Keratinocyte (primary cell): ENCODE measurements at regions not wholly inside any gene's neighbourhood (a gene's known extent, or its start where the extent isn't known, plus 50 kb on each side); places are given as distances from the start of the nearest gene placed in this dataset.

ENCODE experiments used
- DNase-seq: peaks from one replicate; pipeline ENCODE4 v3.0.0-alpha.2; 2011; ENCODE audit warnings: low read depth, missing footprints, low spot score
- FAIRE-seq: peaks from 2 replicates; lab custom pipeline; 2011; peaks lifted over from hg19 to GRCh38; lab: Jason Lieb, UNC
- H2AFZ ChIP-seq: 2 replicates; pipeline ENCODE4 v1.6.0; 2012; ENCODE audit warnings: low read length, control low read depth, inconsistent platforms; ENCODE audit not compliant: control insufficient read depth
- H3K27ac ChIP-seq: 2 replicates; pipeline ENCODE4 v1.5.1; 2011; ENCODE audit warnings: low read length; ENCODE audit not compliant: control insufficient read depth, insufficient read depth
- H3K27me3 ChIP-seq: 3 replicates; pipeline ENCODE4 v1.6.0; 2011; ENCODE audit warnings: low read length; ENCODE audit not compliant: control insufficient read depth, insufficient read depth; ENCODE audit errors: extremely low read depth
- H3K36me3 ChIP-seq, 2 experiments: 2 replicates in 1 of 2; 3 replicates in 1 of 2; pipeline ENCODE4 v1.5.1; 2011; ENCODE audit warnings: low read length in 2 of 2, mild to moderate bottlenecking in 1 of 2; ENCODE audit not compliant: control insufficient read depth in 2 of 2, insufficient read depth in 2 of 2; ENCODE audit errors: extremely low read depth in 1 of 2
- H3K4me1 ChIP-seq: 3 replicates; pipeline ENCODE4 v1.5.1; 2011; ENCODE audit warnings: low read length; ENCODE audit not compliant: control insufficient read depth, insufficient read depth; ENCODE audit errors: extremely low read depth
- H3K4me2 ChIP-seq: 3 replicates; pipeline ENCODE4 v1.6.0; 2011; ENCODE audit warnings: low read depth, low read length; ENCODE audit not compliant: control insufficient read depth, insufficient read depth; ENCODE audit errors: extremely low read depth
- H3K4me3 ChIP-seq, 3 experiments: fragments of 200-600 bp in 1 of 3; sonication (generic) in 1 of 3; 2 replicates in 2 of 3; 3 replicates in 1 of 3; pipeline ENCODE4 v1.5.1; 2011 to 2016; ENCODE audit warnings: low read length in 3 of 3, mild to moderate bottlenecking in 3 of 3, control low read depth in 2 of 3, inconsistent platforms in 1 of 3, low read depth in 1 of 3, mixed read lengths in 1 of 3, mixed run types in 1 of 3, moderate library complexity in 1 of 3; ENCODE audit not compliant: control insufficient read depth in 2 of 3, insufficient read depth in 2 of 3; ENCODE audit errors: extremely low read depth in 1 of 3
- H3K79me2 ChIP-seq: 2 replicates; pipeline ENCODE4 v1.6.0; 2012; ENCODE audit warnings: low read length; ENCODE audit not compliant: control insufficient read depth, insufficient read depth
- H3K9ac ChIP-seq: 3 replicates; pipeline ENCODE4 v1.6.0; 2011; ENCODE audit warnings: low read length; ENCODE audit not compliant: control insufficient read depth, insufficient read depth; ENCODE audit errors: extremely low read depth
- H3K9me1 ChIP-seq: 3 replicates; pipeline ENCODE4 v1.6.0; 2011; ENCODE audit warnings: low read length; ENCODE audit not compliant: control insufficient read depth, insufficient read depth; ENCODE audit errors: extremely low read depth
- H3K9me3 ChIP-seq: 2 replicates; pipeline ENCODE4 v1.5.1; 2012; ENCODE audit warnings: low read depth, low read length; ENCODE audit not compliant: control insufficient read depth
- H4K20me1 ChIP-seq: 3 replicates; pipeline ENCODE4 v1.6.0; 2011; ENCODE audit warnings: low read length; ENCODE audit not compliant: control insufficient read depth, insufficient read depth; ENCODE audit errors: extremely low read depth
- EZH2 ChIP-seq: IDR thresholded peaks from one replicate; pipeline ENCODE4 v1.6.1; 2012; ENCODE audit warnings: inconsistent platforms, mild to moderate bottlenecking, low read length, moderate library complexity
- dilution Hi-C: fragments of 300-500 bp; cut with MboI; formaldehyde crosslinking; loops from one replicate; pipeline ENCODE4 v1.7.0; 2020; ENCODE audit warnings: low sequenced_read_pairs; ENCODE audit not compliant: extremely low pct_ligation_motif_present
- TF ChIP-seq, protein P1 (sequence below), 3 experiments: IDR thresholded peaks in 1 of 3; conservative IDR thresholded peaks in 1 of 3; optimal IDR thresholded peaks in 1 of 3; 2 replicates in 2 of 3; 3 replicates in 1 of 3; pipeline versions ENCODE3 to v1.5.1; 2011; ENCODE audit warnings: low read length in 3 of 3, mild to moderate bottlenecking in 3 of 3, moderate library complexity in 2 of 3, control low read depth in 1 of 3, inconsistent platforms in 1 of 3; ENCODE audit not compliant: insufficient read depth in 2 of 3; ENCODE audit errors: extremely low read depth in 1 of 3

GRCh38 chr7:41035794-41036193, 667.1 kb downstream of the INHBA start:
- no peaks in the 10 kb centered on the region for H3K9me3 ChIP-seq
- no peak overlapping the region for H3K9ac ChIP-seq
- no peak overlapping the region for H3K27ac ChIP-seq
- no peaks in the 10 kb centered on the region for H4K20me1 ChIP-seq
- peaks cover 6% of the 10 kb centered on the region for H3K4me1 ChIP-seq
- no peak for DNase-seq
- H3K4me3 ChIP-seq, result no peak overlapping the region
- H3K27me3 ChIP-seq, result no peaks in the 10 kb centered on the region
- no peaks in the 10 kb centered on the region for H3K79me2 ChIP-seq
- no peaks in the 10 kb centered on the region for H3K9me1 ChIP-seq
- dilution Hi-C loops, result no loop called here
- FAIRE-seq, result no peak
- TF ChIP-seq, protein P1, sequence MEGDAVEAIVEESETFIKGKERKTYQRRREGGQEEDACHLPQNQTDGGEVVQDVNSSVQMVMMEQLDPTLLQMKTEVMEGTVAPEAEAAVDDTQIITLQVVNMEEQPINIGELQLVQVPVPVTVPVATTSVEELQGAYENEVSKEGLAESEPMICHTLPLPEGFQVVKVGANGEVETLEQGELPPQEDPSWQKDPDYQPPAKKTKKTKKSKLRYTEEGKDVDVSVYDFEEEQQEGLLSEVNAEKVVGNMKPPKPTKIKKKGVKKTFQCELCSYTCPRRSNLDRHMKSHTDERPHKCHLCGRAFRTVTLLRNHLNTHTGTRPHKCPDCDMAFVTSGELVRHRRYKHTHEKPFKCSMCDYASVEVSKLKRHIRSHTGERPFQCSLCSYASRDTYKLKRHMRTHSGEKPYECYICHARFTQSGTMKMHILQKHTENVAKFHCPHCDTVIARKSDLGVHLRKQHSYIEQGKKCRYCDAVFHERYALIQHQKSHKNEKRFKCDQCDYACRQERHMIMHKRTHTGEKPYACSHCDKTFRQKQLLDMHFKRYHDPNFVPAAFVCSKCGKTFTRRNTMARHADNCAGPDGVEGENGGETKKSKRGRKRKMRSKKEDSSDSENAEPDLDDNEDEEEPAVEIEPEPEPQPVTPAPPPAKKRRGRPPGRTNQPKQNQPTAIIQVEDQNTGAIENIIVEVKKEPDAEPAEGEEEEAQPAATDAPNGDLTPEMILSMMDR (optimal IDR thresholded peaks at IDR 0.05 in 1 of 3, IDR thresholded peaks at IDR 0.05 in 1 of 3, conservative IDR thresholded peaks at IDR 0.05 in 1 of 3; ENCODE audit: extremely low read depth in 1 of 3, insufficient read depth in 2 of 3, low read length in 3 of 3), result no peak
- no peak for TF ChIP-seq EZH2
- H2AFZ ChIP-seq, result no peak overlapping the region
- no peak overlapping the region for H3K4me2 ChIP-seq
- no peaks in the 10 kb centered on the region for H3K36me3 ChIP-seq

GRCh38 chr7:41033500-41033899, 669.4 kb downstream of the INHBA start:
- Histone ChIP-seq H3K27ac (no peak overlapping the region), H3K9me1 (no peaks in the 10 kb centered on the region), H3K79me2 (no peaks in the 10 kb centered on the region), H3K4me2 (no peak overlapping the region), H2AFZ (no peak overlapping the region), H3K27me3 (no peaks in the 10 kb centered on the region), H3K9ac (no peak overlapping the region), H3K9me3 (no peaks in the 10 kb centered on the region), H3K4me3 (no peak overlapping the region), H4K20me1 (no peaks in the 10 kb centered on the region), H3K36me3 (no peaks in the 10 kb centered on the region), H3K4me1 (peaks cover 25% of the 10 kb centered on the region)
- dilution Hi-C loops, result no loop called here
- TF ChIP-seq, protein P1 (optimal IDR thresholded peaks at IDR 0.05 in 1 of 3, IDR thresholded peaks at IDR 0.05 in 1 of 3, conservative IDR thresholded peaks at IDR 0.05 in 1 of 3; ENCODE audit: extremely low read depth in 1 of 3, insufficient read depth in 2 of 3, low read length in 3 of 3), result no peak
- no peak for TF ChIP-seq EZH2
- DNase-seq (no peak), FAIRE-seq (no peak)
